ENCODE measurements at regions not wholly inside any gene's neighbourhood (a gene's known extent, or its start where the extent isn't known, plus 50 kb on each side); places are given as distances from the start of the nearest gene placed in this dataset.

DNA sequence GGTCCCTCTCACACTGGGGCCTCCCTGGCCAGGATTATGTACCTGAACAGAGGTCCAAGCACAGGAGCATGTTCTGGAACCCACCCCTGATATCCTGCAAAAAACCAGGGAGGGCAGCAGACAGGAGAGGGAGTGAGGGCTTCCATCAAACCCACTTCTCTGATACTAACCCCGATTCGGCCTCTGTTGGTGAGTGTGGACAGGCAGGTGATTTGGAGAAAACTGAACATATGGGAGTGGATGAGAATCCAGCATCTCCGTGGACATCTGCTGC lies 215.3 kb downstream of the MATN1 start:
- H3K4me3 ChIP-seq: no peak overlapping the region
- H3K27me3 ChIP-seq: no peaks in the 10 kb centered on the region
- 71 to 78% methylated on average over 3 of the region's 3 CpGs for WGBS, 2 donors
- no peak for DNase-seq
- no peak for ATAC-seq (ENCODE audit: low FRiP score in 2 of 2)
- TF ChIP-seq, protein P1, sequence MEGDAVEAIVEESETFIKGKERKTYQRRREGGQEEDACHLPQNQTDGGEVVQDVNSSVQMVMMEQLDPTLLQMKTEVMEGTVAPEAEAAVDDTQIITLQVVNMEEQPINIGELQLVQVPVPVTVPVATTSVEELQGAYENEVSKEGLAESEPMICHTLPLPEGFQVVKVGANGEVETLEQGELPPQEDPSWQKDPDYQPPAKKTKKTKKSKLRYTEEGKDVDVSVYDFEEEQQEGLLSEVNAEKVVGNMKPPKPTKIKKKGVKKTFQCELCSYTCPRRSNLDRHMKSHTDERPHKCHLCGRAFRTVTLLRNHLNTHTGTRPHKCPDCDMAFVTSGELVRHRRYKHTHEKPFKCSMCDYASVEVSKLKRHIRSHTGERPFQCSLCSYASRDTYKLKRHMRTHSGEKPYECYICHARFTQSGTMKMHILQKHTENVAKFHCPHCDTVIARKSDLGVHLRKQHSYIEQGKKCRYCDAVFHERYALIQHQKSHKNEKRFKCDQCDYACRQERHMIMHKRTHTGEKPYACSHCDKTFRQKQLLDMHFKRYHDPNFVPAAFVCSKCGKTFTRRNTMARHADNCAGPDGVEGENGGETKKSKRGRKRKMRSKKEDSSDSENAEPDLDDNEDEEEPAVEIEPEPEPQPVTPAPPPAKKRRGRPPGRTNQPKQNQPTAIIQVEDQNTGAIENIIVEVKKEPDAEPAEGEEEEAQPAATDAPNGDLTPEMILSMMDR (IDR thresholded peaks at IDR 0.05): no peak
- TF ChIP-seq POLR2A (IDR thresholded peaks at IDR 0.05) (no peak), EP300 (IDR thresholded peaks at IDR 0.05) (no peak), POLR2AphosphoS5 (IDR thresholded peaks at IDR 0.05) (no peak)
- no peaks in the 10 kb centered on the region for H3K4me1 ChIP-seq
- no peak overlapping the region for H3K27ac ChIP-seq
- no peaks in the 10 kb centered on the region for H3K36me3 ChIP-seq
- no peaks in the 10 kb centered on the region for H3K9me3 ChIP-seq

DNA sequence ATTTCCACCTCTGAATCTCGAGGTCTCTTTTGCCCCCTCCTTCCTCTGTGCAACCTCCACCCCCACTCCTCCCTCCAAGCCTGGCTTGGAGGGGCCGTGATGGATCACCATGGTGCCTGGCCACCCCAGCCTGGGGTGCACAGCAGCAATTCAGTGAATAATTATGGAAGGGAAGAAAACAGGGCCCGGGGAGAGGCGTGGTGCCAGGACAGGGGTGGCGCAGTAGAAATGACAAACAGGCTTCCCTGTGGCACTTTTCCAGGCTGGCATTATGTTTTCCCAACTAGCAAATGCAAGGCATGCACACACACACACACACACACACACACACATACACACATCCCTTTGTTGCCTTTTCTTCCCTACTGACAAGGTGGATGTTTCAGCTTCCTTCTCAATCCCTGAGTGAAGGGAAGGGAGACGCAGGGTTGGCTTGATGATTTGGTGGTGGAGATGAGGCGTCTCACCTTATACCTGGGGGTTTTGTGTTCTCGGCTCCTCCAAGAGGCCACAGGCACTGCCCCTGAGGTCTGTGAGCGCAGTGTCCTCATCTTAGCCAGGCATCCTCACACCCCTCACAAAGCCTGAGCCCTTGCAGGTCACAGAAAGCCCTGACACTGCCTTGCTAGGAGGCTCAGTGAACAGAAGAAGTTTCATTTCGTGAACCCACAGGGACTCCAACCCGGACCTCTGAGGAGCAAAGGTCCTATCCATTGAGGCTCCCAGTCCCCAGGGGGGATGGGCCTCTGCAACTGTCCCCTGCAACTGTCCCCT lies 215.8 kb downstream of the MATN1 start:
- H3K27me3 ChIP-seq: no peaks in the 10 kb centered on the region
- H3K4me3 ChIP-seq: no peak overlapping the region
- TF ChIP-seq, protein P1 (IDR thresholded peaks at IDR 0.05): no peak
- TF ChIP-seq POLR2A (IDR thresholded peaks at IDR 0.05) (no peak), POLR2AphosphoS5 (IDR thresholded peaks at IDR 0.05) (no peak), EP300 (IDR thresholded peaks at IDR 0.05) (no peak)
- H3K27ac ChIP-seq: no peak overlapping the region
- H3K4me1 ChIP-seq: no peaks in the 10 kb centered on the region
- no peaks in the 10 kb centered on the region for H3K9me3 ChIP-seq
- WGBS, 2 donors: 69 to 75% methylated on average over 9 to 11 of the region's 11 CpGs
- no peaks in the 10 kb centered on the region for H3K36me3 ChIP-seq
- DNase-seq (no peak), ATAC-seq (ENCODE audit: low FRiP score in 2 of 2) (no peak)

DNA sequence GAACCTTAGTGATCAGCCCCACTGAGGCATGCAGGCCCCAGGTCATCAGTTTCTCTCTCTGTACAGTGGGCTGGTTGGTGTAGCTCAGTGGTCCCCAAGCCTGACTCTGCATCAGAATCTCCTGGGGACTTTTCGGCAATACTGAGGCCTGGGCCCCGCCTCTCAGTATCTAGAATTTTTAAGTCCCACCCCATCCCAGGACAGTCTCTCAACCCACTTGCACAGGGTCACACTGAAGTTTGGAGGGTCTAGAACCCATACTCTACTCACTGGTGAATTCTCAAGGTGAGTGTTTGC lies 216.4 kb downstream of the MATN1 start:
- H3K27ac ChIP-seq: no peak overlapping the region
- ATAC-seq (ENCODE audit: low FRiP score in 2 of 2) (no peak), DNase-seq (no peak)

DNA sequence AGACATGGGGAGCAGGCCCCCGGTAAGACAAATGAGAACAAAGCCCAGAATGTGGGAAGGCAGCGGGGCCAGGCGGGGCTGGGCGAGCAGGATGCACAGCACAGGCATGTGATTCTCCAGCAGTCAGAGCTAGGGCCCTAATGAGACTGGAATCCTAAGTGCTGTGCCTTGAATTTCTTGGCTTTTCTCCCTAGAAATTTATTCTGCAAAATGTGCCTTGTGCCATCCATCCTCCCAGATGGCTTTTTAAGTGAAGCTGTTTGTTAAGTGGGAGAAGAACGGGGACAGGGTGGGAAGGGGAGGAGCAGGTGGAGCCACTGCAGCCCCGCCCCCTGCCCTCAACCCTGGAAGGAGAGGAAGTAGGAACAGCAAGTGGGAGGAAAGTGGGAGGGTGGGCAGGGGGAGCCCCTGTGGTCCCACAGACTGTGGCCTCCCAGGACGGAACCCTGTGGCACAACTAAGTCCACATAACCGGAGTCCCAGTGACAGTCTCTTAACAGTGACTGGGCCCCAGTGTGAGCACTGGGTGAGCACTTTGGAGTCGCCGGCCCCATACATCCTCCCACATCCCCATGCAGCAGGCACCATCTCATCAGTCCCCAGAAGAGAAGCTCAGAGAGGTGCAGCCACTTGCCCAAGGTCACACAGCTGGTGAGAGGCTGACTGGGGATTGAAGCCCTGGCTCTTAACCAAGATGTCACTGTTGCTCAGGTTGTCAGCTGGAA lies 216.9 kb downstream of the MATN1 start:
- H3K4me1 ChIP-seq: no peaks in the 10 kb centered on the region
- no peak for TF ChIP-seq EP300 (IDR thresholded peaks at IDR 0.05)
- no peak for TF ChIP-seq POLR2A (IDR thresholded peaks at IDR 0.05)
- TF ChIP-seq, protein P1 (IDR thresholded peaks at IDR 0.05): no peak
- no peak for TF ChIP-seq POLR2AphosphoS5 (IDR thresholded peaks at IDR 0.05)

More for the DNA sequence above, 216.4 kb downstream of the MATN1 start:
- Histone ChIP-seq H3K4me1 (no peaks in the 10 kb centered on the region), H3K27me3 (no peaks in the 10 kb centered on the region), H3K4me3 (no peak overlapping the region), H3K36me3 (no peaks in the 10 kb centered on the region), H3K9me3 (no peaks in the 10 kb centered on the region)
- TF ChIP-seq POLR2A (IDR thresholded peaks at IDR 0.05): no peak
- TF ChIP-seq POLR2AphosphoS5 (IDR thresholded peaks at IDR 0.05): no peak
- TF ChIP-seq EP300 (IDR thresholded peaks at IDR 0.05): no peak
- TF ChIP-seq, protein P1 (IDR thresholded peaks at IDR 0.05): no peak
- WGBS, 2 donors: 95 to 100% methylated on average over 1 to 2 of the region's 2 CpGs

DNA sequence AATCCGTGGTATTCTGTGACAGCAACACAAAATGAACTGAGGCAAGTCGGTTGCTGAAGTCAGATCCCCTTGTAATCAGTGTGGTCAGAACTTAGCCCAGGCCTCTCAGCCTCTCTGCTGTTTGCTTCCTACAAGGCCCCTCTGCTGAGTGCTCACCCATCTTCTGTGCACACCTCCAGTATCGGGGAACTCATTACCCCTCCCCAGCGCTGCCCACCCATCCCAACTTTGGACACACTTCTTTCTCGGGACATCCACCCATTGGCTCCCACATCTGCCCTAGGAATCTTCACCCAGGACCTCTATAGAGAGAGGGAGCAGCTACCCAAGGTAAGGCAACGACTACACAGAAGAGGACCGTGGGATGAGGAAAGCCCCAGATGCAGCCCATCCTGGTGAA lies 217.5 kb downstream of the MATN1 start:
- Histone ChIP-seq H3K27ac (no peak overlapping the region), H3K27me3 (no peaks in the 10 kb centered on the region), H3K9me3 (no peaks in the 10 kb centered on the region), H3K36me3 (no peaks in the 10 kb centered on the region), H3K4me3 (no peak overlapping the region), H3K4me1 (no peaks in the 10 kb centered on the region)
- no peak for ATAC-seq (ENCODE audit: low FRiP score in 2 of 2)
- 74 to 78% methylated on average over 7 of the region's 7 CpGs for WGBS, 2 donors
- DNase-seq: no peak
- TF ChIP-seq, protein P1 (IDR thresholded peaks at IDR 0.05): no peak
- no peak for TF ChIP-seq POLR2AphosphoS5 (IDR thresholded peaks at IDR 0.05)
- no peak for TF ChIP-seq POLR2A (IDR thresholded peaks at IDR 0.05)
- no peak for TF ChIP-seq EP300 (IDR thresholded peaks at IDR 0.05)

More for the DNA sequence above, 216.9 kb downstream of the MATN1 start:
- Histone ChIP-seq H3K4me3 (no peak overlapping the region), H3K27ac (no peak overlapping the region), H3K36me3 (no peaks in the 10 kb centered on the region), H3K27me3 (no peaks in the 10 kb centered on the region), H3K9me3 (no peaks in the 10 kb centered on the region)
- ATAC-seq (ENCODE audit: low FRiP score in 2 of 2) (no peak), DNase-seq (no peak)
- WGBS, 2 donors: 56 to 59% methylated on average over 8 to 10 of the region's 10 CpGs

All from upper lobe of left lung (tissue), 6 donors.